OCI-LY3 (cell line): ENCODE measurements at regions not wholly inside any gene's neighbourhood (a gene's known extent, or its start where the extent isn't known, plus 50 kb on each side); places are given as distances from the start of the nearest gene placed in this dataset.

ENCODE experiments used
- H2AFZ ChIP-seq: fragments of 200-600, 300-600 bp; shearing (Covaris generic); 2 replicates; pipeline ENCODE4 v1.6.0; 2014; ENCODE audit warnings: antibody characterized with exemption, low read depth, low read length
- H3K27ac ChIP-seq: fragments of 200-600, 300-600 bp; sonication (generic); 2 replicates; pipeline ENCODE4 v1.5.1; 2014; ENCODE audit warnings: mild to moderate bottlenecking, low read length, moderate library complexity, mixed read lengths
- H3K27me3 ChIP-seq: fragments of 200-600, 300-600 bp; sonication (generic); 2 replicates; pipeline ENCODE4 v1.6.1; 2014; ENCODE audit warnings: low read depth, low read length, mixed read lengths
- H3K36me3 ChIP-seq: fragments of 200-600, 300-600 bp; sonication (generic); replicated peaks from 2 replicates; pipeline ENCODE3; 2014; ENCODE audit warnings: low read depth, low read length, mixed read lengths
- H3K4me1 ChIP-seq: fragments of 300-600, 200-600 bp; sonication (generic); 2 replicates; pipeline ENCODE4 v1.6.1; 2014; ENCODE audit warnings: low read length, mixed read lengths
- H3K4me2 ChIP-seq: fragments of 200-600, 300-600 bp; sonication (generic); 2 replicates; pipeline ENCODE4 v1.6.1; 2014; ENCODE audit warnings: low read length, mixed read lengths
- H3K4me3 ChIP-seq: fragments of 300-600, 200-600 bp; sonication (generic); 2 replicates; pipeline ENCODE4 v1.5.1; 2014; ENCODE audit warnings: antibody characterized with exemption, mild to moderate bottlenecking, low read length, moderate library complexity
- H3K79me2 ChIP-seq: fragments of 300-600, 200-600 bp; shearing (Covaris generic); 2 replicates; pipeline ENCODE4 v1.6.1; 2014; ENCODE audit warnings: mild to moderate bottlenecking, low read length, mixed read lengths
- H3K9ac ChIP-seq: fragments of 300-600, 200-600 bp; shearing (Covaris generic); 2 replicates; pipeline ENCODE4 v1.6.0; 2014; ENCODE audit warnings: mild to moderate bottlenecking, low read length, moderate library complexity
- H3K9me3 ChIP-seq: fragments of 200-600, 300-600 bp; shearing (Covaris generic); 2 replicates; pipeline ENCODE4 v1.6.1; 2014; ENCODE audit warnings: low read length, mixed read lengths; ENCODE audit not compliant: insufficient read depth
- H4K20me1 ChIP-seq: fragments of 200-600, 300-600 bp; sonication (generic); 2 replicates; pipeline ENCODE4 v1.6.1; 2016; ENCODE audit warnings: low read length, mixed read lengths; ENCODE audit not compliant: insufficient read depth
- EZH2phosphoT487 ChIP-seq: fragments of 200-600 bp; shearing (Covaris generic); IDR thresholded peaks from 2 replicates; pipeline ENCODE4 v1.6.1; 2018; ENCODE audit warnings: antibody characterized with exemption, mixed run types, low read depth
- TF ChIP-seq, protein P1 (sequence below): fragments of 200-600, 300-600 bp; sonication (generic); IDR thresholded peaks from 2 replicates; pipeline ENCODE4 v1.5.1; 2014; ENCODE audit warnings: antibody characterized with exemption, low read length, low read depth

DNA sequence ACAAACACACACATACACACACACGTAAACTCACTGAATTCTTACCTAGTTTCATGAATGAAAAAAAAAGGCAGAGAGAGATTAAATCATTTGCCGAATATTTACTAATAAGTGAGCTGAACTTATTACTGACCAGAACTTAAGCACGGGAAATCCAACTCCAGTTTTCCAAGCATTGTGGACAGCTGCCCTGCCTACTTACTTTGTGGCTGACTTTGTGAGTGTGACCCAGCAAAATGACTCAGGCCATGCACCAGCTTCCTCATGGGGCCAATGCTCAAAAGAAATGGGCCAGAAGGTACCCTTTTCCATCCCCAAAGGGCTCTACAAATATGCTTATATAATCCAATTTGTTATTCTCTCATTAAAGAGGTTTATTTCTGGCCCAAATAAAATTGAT lies 87.4 kb upstream of the RHOBTB1 start:
- H2AFZ ChIP-seq, result no peak overlapping the region
- H3K27me3 ChIP-seq, result no peaks in the 10 kb centered on the region
- H4K20me1 ChIP-seq, result no peaks in the 10 kb centered on the region
- H3K27ac ChIP-seq, result no peak overlapping the region
- no peaks in the 10 kb centered on the region for H3K79me2 ChIP-seq
- H3K4me2 ChIP-seq, result no peak overlapping the region
- no peaks in the 10 kb centered on the region for H3K36me3 ChIP-seq
- no peaks in the 10 kb centered on the region for H3K4me1 ChIP-seq
- no peak overlapping the region for H3K9ac ChIP-seq
- no peak for TF ChIP-seq EZH2phosphoT487
- TF ChIP-seq, protein P1, sequence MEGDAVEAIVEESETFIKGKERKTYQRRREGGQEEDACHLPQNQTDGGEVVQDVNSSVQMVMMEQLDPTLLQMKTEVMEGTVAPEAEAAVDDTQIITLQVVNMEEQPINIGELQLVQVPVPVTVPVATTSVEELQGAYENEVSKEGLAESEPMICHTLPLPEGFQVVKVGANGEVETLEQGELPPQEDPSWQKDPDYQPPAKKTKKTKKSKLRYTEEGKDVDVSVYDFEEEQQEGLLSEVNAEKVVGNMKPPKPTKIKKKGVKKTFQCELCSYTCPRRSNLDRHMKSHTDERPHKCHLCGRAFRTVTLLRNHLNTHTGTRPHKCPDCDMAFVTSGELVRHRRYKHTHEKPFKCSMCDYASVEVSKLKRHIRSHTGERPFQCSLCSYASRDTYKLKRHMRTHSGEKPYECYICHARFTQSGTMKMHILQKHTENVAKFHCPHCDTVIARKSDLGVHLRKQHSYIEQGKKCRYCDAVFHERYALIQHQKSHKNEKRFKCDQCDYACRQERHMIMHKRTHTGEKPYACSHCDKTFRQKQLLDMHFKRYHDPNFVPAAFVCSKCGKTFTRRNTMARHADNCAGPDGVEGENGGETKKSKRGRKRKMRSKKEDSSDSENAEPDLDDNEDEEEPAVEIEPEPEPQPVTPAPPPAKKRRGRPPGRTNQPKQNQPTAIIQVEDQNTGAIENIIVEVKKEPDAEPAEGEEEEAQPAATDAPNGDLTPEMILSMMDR, result no peak
- no peaks in the 10 kb centered on the region for H3K9me3 ChIP-seq
- H3K4me3 ChIP-seq, result no peak overlapping the region

DNA sequence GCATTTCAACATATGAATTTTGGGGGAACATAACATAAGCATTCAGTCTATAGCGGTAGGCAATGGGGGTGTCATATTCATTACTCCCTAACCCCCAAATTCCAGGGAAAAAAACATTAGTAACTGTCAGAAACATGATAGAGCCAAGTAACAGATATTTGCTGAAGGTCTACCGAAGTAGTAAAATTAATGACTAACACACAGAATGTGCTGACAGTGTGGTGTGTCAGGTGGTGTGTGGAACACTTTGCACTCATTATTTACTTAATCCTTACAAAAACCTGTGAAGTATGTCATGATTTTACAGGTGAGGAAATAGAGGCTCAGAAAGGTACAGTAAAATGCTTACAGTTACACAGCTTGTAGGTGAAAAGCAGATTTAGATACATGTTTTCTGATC lies 85.4 kb upstream of the RHOBTB1 start:
- Histone ChIP-seq H3K27me3 (no peaks in the 10 kb centered on the region), H4K20me1 (no peaks in the 10 kb centered on the region), H3K4me2 (no peak overlapping the region), H3K4me1 (no peaks in the 10 kb centered on the region), H3K9me3 (no peaks in the 10 kb centered on the region), H3K9ac (no peak overlapping the region), H3K4me3 (no peak overlapping the region), H3K36me3 (no peaks in the 10 kb centered on the region), H3K79me2 (no peaks in the 10 kb centered on the region), H3K27ac (no peak overlapping the region), H2AFZ (no peak overlapping the region)
- TF ChIP-seq, protein P1, result no peak
- TF ChIP-seq EZH2phosphoT487, result no peak

DNA sequence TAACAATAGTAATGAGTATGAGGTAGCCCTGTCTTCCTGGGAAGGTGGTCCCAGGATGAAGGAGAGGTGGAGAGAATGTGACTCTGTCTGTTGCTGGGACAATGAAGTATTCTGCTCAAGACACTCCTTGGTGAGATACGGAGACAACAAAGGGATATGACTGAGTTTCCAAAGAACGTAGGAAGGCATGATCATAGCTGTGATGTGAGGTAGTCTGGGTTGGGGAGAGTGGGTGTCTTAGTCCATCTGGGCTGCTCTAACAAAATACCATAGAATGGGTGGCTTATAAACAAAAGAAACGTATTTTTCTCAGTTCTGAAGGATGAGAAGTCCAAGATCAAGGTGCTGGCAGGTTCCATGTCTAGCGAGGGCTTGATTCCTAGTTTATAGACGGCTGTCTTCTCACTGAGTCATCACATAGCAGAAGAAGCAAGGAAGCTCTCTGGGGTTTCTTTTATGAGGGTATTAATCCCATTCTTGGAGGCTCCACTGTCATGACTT lies 84.9 kb upstream of the RHOBTB1 start:
- H3K9ac ChIP-seq, result no peak overlapping the region
- TF ChIP-seq EZH2phosphoT487, result no peak
- TF ChIP-seq, protein P1, result no peak
- H3K9me3 ChIP-seq, result no peaks in the 10 kb centered on the region
- no peaks in the 10 kb centered on the region for H3K27me3 ChIP-seq
- H3K4me3 ChIP-seq, result no peak overlapping the region
- no peak overlapping the region for H3K4me2 ChIP-seq
- H3K36me3 ChIP-seq, result no peaks in the 10 kb centered on the region
- no peak overlapping the region for H3K27ac ChIP-seq
- H4K20me1 ChIP-seq, result no peaks in the 10 kb centered on the region
- H3K4me1 ChIP-seq, result no peaks in the 10 kb centered on the region
- no peak overlapping the region for H2AFZ ChIP-seq
- no peaks in the 10 kb centered on the region for H3K79me2 ChIP-seq

DNA sequence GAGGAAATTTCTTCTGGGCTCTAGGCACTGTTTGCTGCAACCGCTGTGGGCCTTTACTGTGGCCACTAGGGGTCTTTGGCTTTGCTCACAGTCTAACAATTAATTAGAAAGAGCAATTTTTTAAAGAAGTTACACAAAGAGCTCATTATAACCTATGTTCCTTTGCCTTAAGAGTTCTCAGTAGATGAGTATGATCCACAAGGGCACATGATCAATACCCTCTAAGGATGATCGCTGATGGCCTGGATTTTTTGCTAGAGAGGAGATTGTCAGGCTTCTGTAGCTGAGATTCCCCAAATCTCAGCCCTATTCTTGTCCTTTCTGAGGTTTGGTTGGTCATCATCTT lies 80.8 kb upstream of the RHOBTB1 start:
- no peak overlapping the region for H3K27ac ChIP-seq
- H3K4me3 ChIP-seq, result no peak overlapping the region
- H3K9ac ChIP-seq, result no peak overlapping the region
- H3K79me2 ChIP-seq, result no peaks in the 10 kb centered on the region
- no peak overlapping the region for H3K4me2 ChIP-seq
- H3K4me1 ChIP-seq, result no peaks in the 10 kb centered on the region
- H2AFZ ChIP-seq, result no peak overlapping the region
- H3K9me3 ChIP-seq, result no peaks in the 10 kb centered on the region
- no peaks in the 10 kb centered on the region for H3K27me3 ChIP-seq
- TF ChIP-seq, protein P1, result peak; percentile 57
- TF ChIP-seq EZH2phosphoT487, result no peak
- no peaks in the 10 kb centered on the region for H4K20me1 ChIP-seq
- H3K36me3 ChIP-seq, result no peaks in the 10 kb centered on the region
